GM18867 (cell line): ENCODE measurements at regions not wholly inside any gene's neighbourhood (a gene's known extent, or its start where the extent isn't known, plus 50 kb on each side); places are given as distances from the start of the nearest gene placed in this dataset.
"Not testable (repeated sequence)": the region's sequence is repeated elsewhere in the genome, so short reads cannot be mapped to it uniquely, and the experiment has no call there.

ENCODE experiments used
- ATAC-seq: cut with Tn5 transposase; IDR thresholded peaks from one replicate; pipeline ENCODE4 v1.9.1; 2021; ENCODE audit warnings: mild to moderate bottlenecking, moderate library complexity; ENCODE audit not compliant: unreplicated experiment

- ATAC-seq = no peak
Measured at GRCh38 chrX:40996886-40997530, 88.2 kb upstream of the USP9X start.

- ATAC-seq = no peak
Measured at GRCh38 chrX:40998123-40998522, 87.1 kb upstream of the USP9X start.

- ATAC-seq = no peak
Measured at GRCh38 chrX:41001327-41001726, 83.9 kb upstream of the USP9X start.

- no peak for ATAC-seq
Measured at GRCh38 chrX:41002026-41002425, 83.2 kb upstream of the USP9X start.

GRCh38 chrX:41003506-41004270 lies 81.6 kb upstream of the USP9X start:
- ATAC-seq = no peak

GRCh38 chrX:41005445-41005992 lies 79.7 kb upstream of the USP9X start:
- no peak for ATAC-seq

GRCh38 chrX:41009850-41010846 lies 75.1 kb upstream of the USP9X start:
- no peak for ATAC-seq

GRCh38 chrX:41014776-41015360 lies 70.4 kb upstream of the USP9X start:
- ATAC-seq = no peak

GRCh38 chrX:41017785-41018184 lies 67.5 kb upstream of the USP9X start:
- not testable (repeated sequence) for ATAC-seq

- ATAC-seq = not testable (repeated sequence)
Measured at GRCh38 chrX:41018391-41019040, 66.7 kb upstream of the USP9X start.

- ATAC-seq = no peak
Measured at GRCh38 chrX:41019041-41019392, 66.2 kb upstream of the USP9X start.

GRCh38 chrX:41022566-41022965 lies 62.7 kb upstream of the USP9X start:
- no peak for ATAC-seq

- no peak for ATAC-seq
Measured at GRCh38 chrX:41023098-41023497, 62.1 kb upstream of the USP9X start.

- not testable (repeated sequence) for ATAC-seq
Measured at GRCh38 chrX:41024335-41024734, 60.9 kb upstream of the USP9X start.

GRCh38 chrX:41024755-41025154 lies 60.5 kb upstream of the USP9X start:
- ATAC-seq = no peak

- no peak for ATAC-seq
Measured at GRCh38 chrX:41025926-41026701, 59.1 kb upstream of the USP9X start.

GRCh38 chrX:41026702-41027078 lies 58.6 kb upstream of the USP9X start:
- ATAC-seq = no peak

- no peak for ATAC-seq
Measured at GRCh38 chrX:41029332-41029731, 55.9 kb upstream of the USP9X start.

GRCh38 chrX:41031256-41031967 lies 53.8 kb upstream of the USP9X start:
- no peak for ATAC-seq
